SU-DHL-6 (cell line): ENCODE measurements at regions not wholly inside any gene's neighbourhood (a gene's known extent, or its start where the extent isn't known, plus 50 kb on each side); places are given as distances from the start of the nearest gene placed in this dataset.

Source experiments
- H2AFZ ChIP-seq: fragments of 200-600 bp; sonication (generic); 2 replicates; pipeline ENCODE4 v1.6.1; 2014; ENCODE audit warnings: low read depth, mild to moderate bottlenecking, moderate library complexity, mixed read lengths, antibody characterized with exemption, low read length; ENCODE audit not compliant: severe bottlenecking
- H3F3A ChIP-seq: fragments of 200-600 bp; shearing (Covaris generic); 2 replicates; pipeline ENCODE4 v1.6.0; 2016; ENCODE audit warnings: antibody characterized with exemption, mild to moderate bottlenecking; ENCODE audit not compliant: insufficient read depth
- H3K27ac ChIP-seq: fragments of 200-600 bp; sonication (generic); 2 replicates; pipeline ENCODE4 v1.5.1; 2016; ENCODE audit warnings: low read depth, mild to moderate bottlenecking, low read length, moderate library complexity, mixed read lengths
- H3K27me3 ChIP-seq: fragments of 200-600 bp; sonication (generic), shearing (Covaris generic); 2 replicates; pipeline ENCODE4 v1.6.0; 2014; ENCODE audit warnings: mild to moderate bottlenecking, low read length
- H3K36me3 ChIP-seq: fragments of 200-600 bp; sonication (generic); 2 replicates; pipeline ENCODE4 v1.6.1; 2014; ENCODE audit warnings: mild to moderate bottlenecking, low read length, mixed read lengths
- H3K4me2 ChIP-seq: fragments of 300-600, 200-600 bp; shearing (Covaris generic), sonication (generic); 2 replicates; pipeline ENCODE4 v1.6.0; 2014; ENCODE audit warnings: low read length, low read depth, mild to moderate bottlenecking; ENCODE audit not compliant: poor library complexity, severe bottlenecking
- H3K4me3 ChIP-seq: fragments of 200-600 bp; sonication (generic); 2 replicates; pipeline ENCODE4 v1.5.1; 2014; ENCODE audit warnings: antibody characterized with exemption, low read length, mild to moderate bottlenecking, mixed read lengths; ENCODE audit not compliant: insufficient read depth, poor library complexity, severe bottlenecking
- H3K79me2 ChIP-seq: fragments of 200-600 bp; sonication (generic); 2 replicates; pipeline ENCODE4 v1.6.1; 2014; ENCODE audit warnings: mild to moderate bottlenecking, low read length, moderate library complexity; ENCODE audit not compliant: insufficient read depth
- H3K9ac ChIP-seq: fragments of 200-600 bp; sonication (generic); 2 replicates; pipeline ENCODE4 v1.7.0; 2014; ENCODE audit warnings: mild to moderate bottlenecking, low read length
- H3K9me2 ChIP-seq: fragments of 200-600 bp; sonication (generic); replicated peaks from 2 replicates; pipeline ENCODE4 v1.6.1; 2014; ENCODE audit warnings: low read length; ENCODE audit not compliant: insufficient read depth
- H3K9me3 ChIP-seq: fragments of 200-600 bp; sonication (generic); 2 replicates; pipeline ENCODE4 v1.6.1; 2014; ENCODE audit warnings: low read length, mixed read lengths; ENCODE audit not compliant: insufficient read depth
- H4K20me1 ChIP-seq: fragments of 200-600 bp; sonication (generic); 2 replicates; pipeline ENCODE4 v1.6.1; 2014; ENCODE audit warnings: low read depth, mild to moderate bottlenecking, antibody characterized with exemption, low read length, moderate library complexity, mixed read lengths
- CTCF ChIP-seq: fragments of 200-600 bp; sonication (generic); IDR thresholded peaks from one replicate; pipeline ENCODE4 v1.5.1; 2017; ENCODE audit warnings: antibody characterized with exemption, mild to moderate bottlenecking, low read length, moderate library complexity; ENCODE audit not compliant: insufficient read depth, poor library complexity, severe bottlenecking
- EZH2phosphoT487 ChIP-seq: fragments of 200-600 bp; sonication (generic), shearing (Covaris generic); conservative IDR thresholded peaks from 2 replicates; pipeline ENCODE4 v1.6.1; 2018; ENCODE audit warnings: mild to moderate bottlenecking, antibody characterized with exemption, low read length, moderate library complexity, mixed read lengths

GRCh38 chr17:22454070-22454999 lies 762.0 kb downstream of the KCNJ18 start:
- TF ChIP-seq EZH2phosphoT487 (no peak), CTCF (no peak)
- Histone ChIP-seq H3K9me2 (no peaks in the 10 kb centered on the region), H3K27me3 (no peaks in the 10 kb centered on the region), H3K36me3 (no peaks in the 10 kb centered on the region), H3F3A (no peaks in the 10 kb centered on the region), H3K9ac (no peak overlapping the region), H2AFZ (no peak overlapping the region), H3K4me2 (no peak overlapping the region), H4K20me1 (no peaks in the 10 kb centered on the region), H3K27ac (no peak overlapping the region), H3K9me3 (no peaks in the 10 kb centered on the region), H3K4me3 (no peak overlapping the region), H3K79me2 (no peaks in the 10 kb centered on the region)

DNA sequence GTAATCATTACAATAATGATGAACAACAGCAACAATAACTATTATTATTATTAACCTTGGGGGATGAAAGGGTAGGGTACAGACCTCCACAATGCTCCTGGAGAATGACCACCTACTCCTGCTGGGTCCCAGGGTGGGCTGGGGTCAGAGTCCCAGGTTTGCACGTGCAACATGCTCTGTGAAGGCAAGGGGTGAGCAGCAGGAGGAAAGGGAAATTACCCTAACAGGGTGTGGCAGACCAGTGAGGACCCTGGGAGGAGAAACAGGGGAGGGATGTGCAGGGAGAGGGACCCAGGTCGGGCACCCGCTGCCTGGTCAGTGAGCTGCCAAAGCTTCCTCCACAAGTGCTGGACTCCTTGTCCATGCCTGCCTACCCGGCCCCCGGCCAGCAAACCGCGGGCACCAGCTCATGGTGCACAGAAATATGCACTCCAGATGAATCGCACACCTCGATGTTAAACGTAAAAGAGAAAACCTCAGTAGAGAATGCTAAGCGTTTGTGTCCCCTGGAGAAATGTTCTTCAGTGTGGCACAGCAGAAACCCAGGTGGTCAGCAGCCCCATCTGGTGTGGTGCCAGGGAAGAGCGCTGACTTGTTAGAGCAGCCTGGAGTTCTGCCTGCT lies 767.1 kb downstream of the KCNJ18 start:
- Histone ChIP-seq H3K9ac (no peak overlapping the region), H3F3A (no peaks in the 10 kb centered on the region), H4K20me1 (no peaks in the 10 kb centered on the region), H3K4me2 (no peak overlapping the region), H3K9me3 (no peaks in the 10 kb centered on the region), H3K9me2 (no peaks in the 10 kb centered on the region), H3K36me3 (no peaks in the 10 kb centered on the region), H3K79me2 (no peaks in the 10 kb centered on the region), H3K27ac (no peak overlapping the region), H2AFZ (no peak overlapping the region), H3K27me3 (no peaks in the 10 kb centered on the region), H3K4me3 (no peak overlapping the region)
- no peak for TF ChIP-seq CTCF
- TF ChIP-seq EZH2phosphoT487: no peak

- Histone ChIP-seq H3K27me3 (no peaks in the 10 kb centered on the region), H3F3A (no peaks in the 10 kb centered on the region), H4K20me1 (no peaks in the 10 kb centered on the region), H3K36me3 (no peaks in the 10 kb centered on the region), H3K4me2 (no peak overlapping the region), H3K27ac (no peak overlapping the region), H3K9me3 (no peaks in the 10 kb centered on the region), H3K9ac (no peak overlapping the region), H3K4me3 (no peak overlapping the region), H3K9me2 (no peaks in the 10 kb centered on the region), H2AFZ (no peak overlapping the region), H3K79me2 (no peaks in the 10 kb centered on the region)
- TF ChIP-seq EZH2phosphoT487: no peak
- TF ChIP-seq CTCF: no peak
These were observed 767.6 kb downstream of the KCNJ18 start for GRCh38 chr17:22459953-22460350.
